ENCODE measurements at regions not wholly inside any gene's neighbourhood (a gene's known extent, or its start where the extent isn't known, plus 50 kb on each side); places are given as distances from the start of the nearest gene placed in this dataset.

- no peak for TF ChIP-seq RERE (CRISPR knock-in tag; IDR thresholded peaks at IDR 0.05; ENCODE audit: borderline replicate concordance)
- TF ChIP-seq CTCFL (IDR thresholded peaks at IDR 0.05; ENCODE audit: borderline replicate concordance, insufficient read depth, low read depth, low read length, poor library complexity, severe bottlenecking), result no peak
- TF ChIP-seq RBM39 (optimal IDR thresholded peaks at IDR 0.05; ENCODE audit: low read depth, low read length), result no peak
- TF ChIP-seq ETS1 (conservative IDR thresholded peaks at IDR 0.05; ENCODE audit: control insufficient read depth, low read depth, low read length), result no peak
- TF ChIP-seq SREBF2 (CRISPR knock-in tag; IDR thresholded peaks at IDR 0.05), result no peak
- TF ChIP-seq, protein P1, sequence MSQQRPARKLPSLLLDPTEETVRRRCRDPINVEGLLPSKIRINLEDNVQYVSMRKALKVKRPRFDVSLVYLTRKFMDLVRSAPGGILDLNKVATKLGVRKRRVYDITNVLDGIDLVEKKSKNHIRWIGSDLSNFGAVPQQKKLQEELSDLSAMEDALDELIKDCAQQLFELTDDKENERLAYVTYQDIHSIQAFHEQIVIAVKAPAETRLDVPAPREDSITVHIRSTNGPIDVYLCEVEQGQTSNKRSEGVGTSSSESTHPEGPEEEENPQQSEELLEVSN (IDR thresholded peaks at IDR 0.05; ENCODE audit: borderline replicate concordance in 1 of 2, extremely low read depth in 1 of 2, insufficient read depth in 1 of 2, insufficient read length in 1 of 2, low read depth in 1 of 2, low read length in 1 of 2, poor library complexity in 1 of 2, severe bottlenecking in 1 of 2), result no peak
- TF ChIP-seq, protein P2, sequence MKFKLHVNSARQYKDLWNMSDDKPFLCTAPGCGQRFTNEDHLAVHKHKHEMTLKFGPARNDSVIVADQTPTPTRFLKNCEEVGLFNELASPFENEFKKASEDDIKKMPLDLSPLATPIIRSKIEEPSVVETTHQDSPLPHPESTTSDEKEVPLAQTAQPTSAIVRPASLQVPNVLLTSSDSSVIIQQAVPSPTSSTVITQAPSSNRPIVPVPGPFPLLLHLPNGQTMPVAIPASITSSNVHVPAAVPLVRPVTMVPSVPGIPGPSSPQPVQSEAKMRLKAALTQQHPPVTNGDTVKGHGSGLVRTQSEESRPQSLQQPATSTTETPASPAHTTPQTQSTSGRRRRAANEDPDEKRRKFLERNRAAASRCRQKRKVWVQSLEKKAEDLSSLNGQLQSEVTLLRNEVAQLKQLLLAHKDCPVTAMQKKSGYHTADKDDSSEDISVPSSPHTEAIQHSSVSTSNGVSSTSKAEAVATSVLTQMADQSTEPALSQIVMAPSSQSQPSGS (CRISPR knock-in tag; IDR thresholded peaks at IDR 0.05), result no peak
- no peak for TF ChIP-seq CBX2 (IDR thresholded peaks at IDR 0.05; ENCODE audit: insufficient read depth, low read length, poor library complexity, severe bottlenecking)
- no peak for TF ChIP-seq DACH1 (IDR thresholded peaks at IDR 0.05; ENCODE audit: partially characterized antibody)
Observed at GRCh38 chrX:114058988-114059418, 524.9 kb upstream of the HTR2C start (continued).

Measured in K562 (cell line).